Breast epithelium (tissue), 4 donors: ENCODE measurements at regions not wholly inside any gene's neighbourhood (a gene's known extent, or its start where the extent isn't known, plus 50 kb on each side); places are given as distances from the start of the nearest gene placed in this dataset.

Source experiments
- DNase-seq, 2 donors: peaks; one replicate each; pipeline ENCODE4 v3.0.0-alpha.2; 2019; ENCODE audit warnings: low spot score in 2 of 2
- H3K27ac ChIP-seq, 2 donors: fragments of 200-600 bp; sonication (generic) in 1 of 2; one replicate each; pipeline ENCODE4 v1.5.1; 2016 to 2019; ENCODE audit warnings: mild to moderate bottlenecking in 1 of 2
- H3K27me3 ChIP-seq, 2 donors: fragments of 200-600 bp; sonication (generic) in 1 of 2; one replicate each; pipeline versions ENCODE4 v1.5.1 to v1.6.0; 2017 to 2019; ENCODE audit warnings: control low read depth in 1 of 2, mild to moderate bottlenecking in 1 of 2
- H3K36me3 ChIP-seq: fragments of 200-600 bp; one replicate; pipeline ENCODE4 v1.5.1; 2019
- H3K4me1 ChIP-seq, 2 donors: fragments of 200-600 bp; sonication (generic); one replicate each; pipeline ENCODE4 v1.5.1; 2016 to 2019; ENCODE audit warnings: control low read depth in 1 of 2
- H3K4me3 ChIP-seq, 3 donors: fragments of 200-600 bp; sonication (generic); 1 replicate in 2 of 3; 2 replicates in 1 of 3; pipeline ENCODE4 v1.5.1; 2016 to 2019; ENCODE audit warnings: mild to moderate bottlenecking in 3 of 3, moderate library complexity in 2 of 3
- H3K9me3 ChIP-seq, 2 donors: fragments of 200-600 bp; sonication (generic) in 1 of 2; one replicate each; pipeline ENCODE4 v1.5.1; 2016 to 2019; ENCODE audit warnings: control low read depth in 1 of 2
- POLR2A ChIP-seq: fragments of 450-650 bp; IDR thresholded peaks from one replicate; pipeline ENCODE4 v1.6.1; 2016; ENCODE audit warnings: antibody characterized with exemption, mild to moderate bottlenecking, moderate library complexity
- POLR2AphosphoS5 ChIP-seq, 3 donors: sonication (generic); formaldehyde crosslinking; IDR thresholded peaks; one replicate each; pipeline ENCODE4 v1.6.1; 2017; ENCODE audit warnings: antibody characterized with exemption in 3 of 3
- intact Hi-C: fragments of 100-400 bp; cut with DNase I; formaldehyde crosslinking; loops from one replicate; pipeline ENCODE4 v1.15.1; 2023; ENCODE audit warnings: low total_unique reads
- TF ChIP-seq, protein P1 (sequence below), 3 donors: fragments of 450-650 bp; IDR thresholded peaks; one replicate each; pipeline ENCODE4 v1.5.1; 2016 to 2017; ENCODE audit warnings: antibody characterized with exemption in 3 of 3, mild to moderate bottlenecking in 3 of 3, moderate library complexity in 3 of 3

DNA sequence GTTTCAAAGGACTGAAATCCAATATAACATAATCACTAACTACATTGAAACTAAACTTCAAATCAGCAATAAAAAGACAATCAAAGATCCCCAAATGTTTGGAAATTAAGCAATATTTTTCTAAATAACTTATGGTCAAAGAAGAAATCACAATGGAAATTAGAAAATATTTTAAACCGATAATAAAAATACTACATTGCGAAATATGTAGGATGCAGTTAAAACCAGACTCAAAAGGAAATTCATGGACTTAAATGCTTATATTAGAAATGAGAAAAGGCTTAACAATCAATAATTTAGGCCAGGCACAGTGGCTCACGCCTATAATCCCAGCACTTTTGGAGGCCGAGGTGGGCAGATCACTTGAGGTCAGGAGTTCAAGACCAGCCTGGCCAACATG is 79.0 kb upstream of the HAAO start:
- no peak for TF ChIP-seq POLR2AphosphoS5 (IDR thresholded peaks at IDR 0.05)
- no peaks in the 10 kb centered on the region for H3K27me3 ChIP-seq
- peak overlapping the region in 1 of 2 donors; percentile 33 for H3K27ac ChIP-seq
- no peak for DNase-seq
- H3K9me3 ChIP-seq, result no peaks in the 10 kb centered on the region
- intact Hi-C loops, result loop anchor here (10.0 kb wide), 1 partner anchor 53 kb away; no protein-coding TSS in a partner anchor
- peaks cover 7 to 43% of the 10 kb centered on the region in 2 donors for H3K4me1 ChIP-seq
- H3K36me3 ChIP-seq, result no peaks in the 10 kb centered on the region
- H3K4me3 ChIP-seq, result no peak overlapping the region

DNA sequence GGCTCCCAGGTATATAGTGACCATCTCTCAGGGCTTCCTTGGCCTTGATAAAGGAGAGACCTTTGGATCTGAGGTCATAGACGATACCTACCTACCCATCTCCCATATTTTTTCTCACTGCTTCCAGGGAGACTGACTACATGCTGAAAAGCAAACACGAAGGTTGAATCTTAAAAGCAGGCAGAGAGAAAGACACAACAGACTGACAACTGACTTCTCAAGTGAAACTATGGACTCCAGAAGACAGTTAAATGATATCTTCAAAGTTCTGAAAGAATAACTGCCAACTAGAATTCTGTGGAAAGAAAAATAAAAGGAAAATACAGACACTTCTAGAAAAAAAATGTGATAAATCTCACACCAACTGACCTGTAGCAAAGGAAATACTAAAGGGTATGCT is 76.5 kb upstream of the HAAO start:
- DNase-seq, result no peak
- no peak for TF ChIP-seq POLR2AphosphoS5 (IDR thresholded peaks at IDR 0.05)
- TF ChIP-seq, protein P1, sequence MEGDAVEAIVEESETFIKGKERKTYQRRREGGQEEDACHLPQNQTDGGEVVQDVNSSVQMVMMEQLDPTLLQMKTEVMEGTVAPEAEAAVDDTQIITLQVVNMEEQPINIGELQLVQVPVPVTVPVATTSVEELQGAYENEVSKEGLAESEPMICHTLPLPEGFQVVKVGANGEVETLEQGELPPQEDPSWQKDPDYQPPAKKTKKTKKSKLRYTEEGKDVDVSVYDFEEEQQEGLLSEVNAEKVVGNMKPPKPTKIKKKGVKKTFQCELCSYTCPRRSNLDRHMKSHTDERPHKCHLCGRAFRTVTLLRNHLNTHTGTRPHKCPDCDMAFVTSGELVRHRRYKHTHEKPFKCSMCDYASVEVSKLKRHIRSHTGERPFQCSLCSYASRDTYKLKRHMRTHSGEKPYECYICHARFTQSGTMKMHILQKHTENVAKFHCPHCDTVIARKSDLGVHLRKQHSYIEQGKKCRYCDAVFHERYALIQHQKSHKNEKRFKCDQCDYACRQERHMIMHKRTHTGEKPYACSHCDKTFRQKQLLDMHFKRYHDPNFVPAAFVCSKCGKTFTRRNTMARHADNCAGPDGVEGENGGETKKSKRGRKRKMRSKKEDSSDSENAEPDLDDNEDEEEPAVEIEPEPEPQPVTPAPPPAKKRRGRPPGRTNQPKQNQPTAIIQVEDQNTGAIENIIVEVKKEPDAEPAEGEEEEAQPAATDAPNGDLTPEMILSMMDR (IDR thresholded peaks at IDR 0.05), result no peak
- no peak for TF ChIP-seq POLR2A
- Histone ChIP-seq H3K4me3 (no peak overlapping the region), H3K9me3 (no peaks in the 10 kb centered on the region), H3K36me3 (no peaks in the 10 kb centered on the region), H3K27ac (no peak overlapping the region), H3K4me1 (peaks cover 0 to 32% of the 10 kb centered on the region in 2 donors), H3K27me3 (no peaks in the 10 kb centered on the region)
- intact Hi-C loops, result no loop called here

DNA sequence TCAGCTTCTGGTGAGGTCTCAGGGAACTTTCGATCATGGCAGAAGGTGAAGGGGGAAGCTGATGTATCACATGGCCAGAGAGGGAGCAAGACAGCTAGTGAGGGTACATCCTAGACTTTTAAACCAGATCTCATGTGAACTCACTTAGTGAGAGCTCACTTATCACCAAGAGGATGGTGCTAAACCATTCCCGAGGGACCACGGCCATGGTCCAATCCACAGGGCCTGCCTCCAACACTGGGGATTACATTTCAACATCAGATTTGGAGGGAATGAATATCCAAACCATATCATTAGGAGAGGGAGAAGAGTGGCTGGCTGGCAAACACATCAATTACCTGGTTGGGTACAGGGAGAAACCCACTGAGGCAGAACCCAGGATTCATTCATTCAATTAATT is 75.7 kb upstream of the HAAO start:
- no peak for DNase-seq
- Histone ChIP-seq H3K27ac (peak overlapping the region; percentile 82 to 86), H3K9me3 (no peaks in the 10 kb centered on the region), H3K27me3 (no peaks in the 10 kb centered on the region), H3K4me3 (no peak overlapping the region), H3K36me3 (no peaks in the 10 kb centered on the region), H3K4me1 (peaks cover 0 to 32% of the 10 kb centered on the region in 2 donors)
- intact Hi-C loops, result no loop called here
- no peak for TF ChIP-seq POLR2AphosphoS5 (IDR thresholded peaks at IDR 0.05)
- TF ChIP-seq POLR2A, result no peak
- TF ChIP-seq, protein P1 (IDR thresholded peaks at IDR 0.05), result no peak

DNA sequence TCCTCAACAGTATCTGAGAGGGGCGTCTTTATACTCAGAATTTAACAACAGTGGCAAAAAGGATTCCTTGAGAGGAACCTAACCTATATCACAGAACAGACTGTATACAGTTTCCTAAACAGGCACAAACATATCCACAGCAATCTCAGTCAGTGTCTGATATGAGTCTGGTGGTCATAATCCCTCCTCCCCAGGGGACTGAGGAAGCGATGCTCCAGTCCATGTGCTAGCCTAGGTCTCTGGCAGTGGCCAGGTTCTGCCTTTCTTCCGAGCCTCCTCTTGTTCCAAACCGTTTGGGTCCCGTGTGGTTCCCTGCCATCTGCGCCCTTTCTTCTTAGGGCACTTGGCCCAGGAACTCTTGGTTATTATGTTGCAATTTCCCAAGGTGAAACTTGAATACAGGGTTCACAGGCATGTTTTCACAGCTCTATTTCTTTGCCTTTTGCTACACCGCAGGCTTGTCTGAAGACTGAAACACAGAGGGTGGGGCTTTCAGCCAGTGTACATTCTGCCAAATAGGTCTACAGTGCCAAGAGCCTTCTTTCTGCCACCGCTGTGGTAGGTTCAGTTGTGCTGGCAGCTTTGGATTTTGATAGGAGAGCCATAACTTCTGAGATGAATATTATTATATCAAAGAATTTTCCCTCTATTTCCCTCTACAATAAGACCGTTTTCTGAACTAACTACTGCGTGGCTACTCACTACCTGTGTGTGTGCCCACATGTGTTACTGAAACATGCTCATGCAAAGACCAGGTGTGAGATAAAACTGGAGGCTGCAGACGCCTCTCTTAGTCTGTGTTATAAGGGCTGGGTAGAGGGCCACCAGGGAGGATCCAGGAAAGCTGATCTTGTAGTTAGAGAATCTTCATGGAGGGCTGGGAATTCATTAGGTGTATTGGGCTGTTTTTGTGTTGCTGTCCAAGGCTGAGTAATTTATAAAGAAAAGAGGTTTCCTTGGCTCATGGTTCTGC is 75.0 kb upstream of the HAAO start:
- DNase-seq, result peak in 1 of 2 donors; percentile 51
- Histone ChIP-seq H3K27ac (peak overlapping the region; percentile 82 to 86), H3K4me1 (peaks cover 0 to 26% of the 10 kb centered on the region in 2 donors), H3K27me3 (no peaks in the 10 kb centered on the region), H3K36me3 (no peaks in the 10 kb centered on the region), H3K9me3 (no peaks in the 10 kb centered on the region), H3K4me3 (no peak overlapping the region)
- intact Hi-C loops, result no loop called here
- TF ChIP-seq POLR2A (no peak), POLR2AphosphoS5 (IDR thresholded peaks at IDR 0.05) (no peak)
- TF ChIP-seq, protein P1 (IDR thresholded peaks at IDR 0.05), result no peak

GRCh38 chr2:42865884-42866881 is 73.8 kb upstream of the HAAO start:
- Histone ChIP-seq H3K4me1 (peaks cover 0 to 26% of the 10 kb centered on the region in 2 donors), H3K27me3 (no peaks in the 10 kb centered on the region), H3K27ac (peak overlapping the region; percentile 82 to 86), H3K9me3 (no peaks in the 10 kb centered on the region), H3K36me3 (no peaks in the 10 kb centered on the region), H3K4me3 (no peak overlapping the region)
- no peak for DNase-seq
- intact Hi-C loops, result no loop called here
- peak in 2 of 3 donors; percentile 52 to 58 for TF ChIP-seq POLR2AphosphoS5 (IDR thresholded peaks at IDR 0.05)
- TF ChIP-seq, protein P1 (IDR thresholded peaks at IDR 0.05), result no peak
